NCI-H526 treated with DMSO at 0.1 percent for 48 hours (cell line): ENCODE measurements at regions not wholly inside any gene's neighbourhood (a gene's known extent, or its start where the extent isn't known, plus 50 kb on each side); places are given as distances from the start of the nearest gene placed in this dataset.
A peak's percentile ranks its signal among the peaks of the same experiment; 100 is the strongest.

Source experiments
- DNase-seq: peaks from one replicate; lab custom pipeline; 2025; lab: John Stamatoyannopoulos, UW

DNA sequence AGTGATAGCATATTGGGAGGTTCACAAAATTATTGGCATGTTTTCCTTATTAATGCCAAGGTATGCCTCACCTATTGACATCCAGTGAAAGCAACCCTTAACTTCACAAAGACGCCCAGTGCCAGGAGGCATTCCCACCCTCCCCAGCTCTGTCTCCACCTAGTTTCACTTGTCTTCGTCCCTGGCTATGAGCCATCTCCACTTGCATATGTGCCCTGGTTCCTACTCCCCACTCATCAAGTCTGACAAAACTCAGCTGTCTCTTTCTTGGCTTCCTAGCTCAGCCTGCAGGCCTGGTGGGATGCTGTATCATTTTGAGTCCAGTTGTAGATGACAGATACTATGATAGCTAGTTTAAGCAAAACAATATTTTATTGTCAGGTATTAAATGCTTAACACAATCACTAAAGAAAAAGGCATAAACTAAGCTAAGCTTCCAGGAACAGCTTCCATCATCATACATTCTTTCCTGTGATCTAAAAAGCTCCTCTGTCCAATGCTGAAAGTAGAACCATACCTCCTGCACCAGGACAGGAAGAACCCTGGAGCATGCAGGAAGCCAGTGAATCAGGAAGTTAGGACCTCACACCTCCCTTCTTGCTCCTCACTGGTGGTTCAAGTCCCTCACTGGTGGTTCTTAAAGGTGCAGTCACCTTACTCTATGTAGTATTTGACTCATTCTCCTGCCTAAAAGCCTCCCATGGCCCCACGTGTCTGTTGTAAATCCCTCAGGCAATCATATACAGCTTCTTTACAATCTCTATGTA, 410.3 kb upstream of the RASGEF1B start:
- DNase-seq, result no peak

- no peak for DNase-seq
These were observed 404.4 kb upstream of the RASGEF1B start for GRCh38 chr4:81876106-81876505.

DNA sequence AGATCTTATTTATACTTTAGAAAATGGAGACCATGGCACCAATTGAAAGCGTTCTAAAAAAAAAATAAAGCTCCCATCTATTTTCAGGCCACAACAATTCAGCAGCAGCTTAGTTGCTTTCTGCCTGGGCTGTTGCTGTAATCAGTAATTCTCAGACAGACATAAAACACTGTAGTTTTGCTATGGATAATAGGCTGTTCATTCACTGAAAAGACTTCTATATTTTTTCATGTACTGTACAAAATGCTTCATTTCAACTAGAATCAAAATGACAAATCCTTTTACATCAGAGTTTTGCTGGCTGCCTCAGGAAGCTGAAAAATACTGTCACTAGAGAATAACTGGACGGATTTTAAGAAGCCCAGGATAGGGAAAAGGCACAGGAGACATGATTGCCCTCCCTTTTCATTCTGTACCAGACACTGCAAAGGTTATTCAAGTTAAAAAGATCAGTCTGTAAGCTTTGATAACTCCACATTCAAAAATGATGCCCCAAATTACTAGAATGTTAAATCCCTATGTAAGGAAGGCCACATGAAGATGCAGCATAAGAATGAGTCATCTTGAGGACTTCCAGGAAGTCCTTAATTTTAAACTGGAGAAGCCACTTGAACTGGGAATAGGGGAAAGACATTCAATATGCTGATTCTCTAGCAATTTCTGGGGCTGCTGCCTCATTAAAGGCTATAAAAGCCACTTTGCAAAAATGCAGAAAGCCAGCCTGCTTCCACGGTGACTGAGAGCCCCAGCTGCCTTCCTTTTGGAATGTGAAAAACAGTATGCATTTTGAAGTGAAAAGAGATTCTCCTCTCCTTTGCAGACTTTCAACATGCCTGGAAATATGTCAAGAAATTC, 403.2 kb upstream of the RASGEF1B start:
- no peak for DNase-seq

DNA sequence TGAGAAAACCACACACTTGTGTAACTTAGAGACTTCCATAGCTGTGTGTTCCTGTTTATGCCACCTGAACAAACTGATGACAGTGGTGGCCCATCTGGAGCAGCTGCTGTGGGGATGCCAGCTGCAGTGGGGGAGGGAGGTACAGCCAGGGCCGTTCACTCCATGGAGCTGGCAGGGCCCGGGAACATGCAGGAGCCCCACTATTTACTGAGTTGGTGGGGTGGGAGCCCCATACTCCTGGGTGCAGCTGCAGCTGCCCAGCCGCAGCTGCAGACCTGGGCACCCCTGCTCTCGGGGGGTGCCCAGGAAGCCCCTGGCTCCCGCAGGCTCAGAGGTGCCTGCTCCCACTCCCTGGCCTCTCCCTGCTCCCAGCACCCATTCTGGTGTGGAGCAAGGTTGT, 398.6 kb upstream of the RASGEF1B start:
- DNase-seq, result no peak

DNA sequence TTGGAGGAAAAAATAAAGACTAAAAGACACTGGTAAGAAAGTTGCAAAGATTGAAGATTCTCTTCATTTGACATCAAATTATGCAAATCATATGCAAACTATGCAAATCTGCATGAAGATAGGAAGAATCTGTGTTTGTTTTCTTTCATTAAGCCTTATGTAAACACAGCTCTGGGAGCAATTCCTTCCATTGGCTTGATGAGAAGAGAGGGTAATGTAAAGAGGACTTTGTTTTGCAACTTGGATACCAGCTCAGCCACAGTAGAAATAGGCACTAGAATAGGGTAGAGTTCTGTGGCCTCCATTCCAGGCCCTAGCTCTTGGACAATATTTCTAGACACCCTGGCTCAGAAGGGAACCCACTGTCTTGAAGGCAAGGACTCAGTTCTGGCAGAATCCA, 388.4 kb upstream of the RASGEF1B start:
- no peak for DNase-seq

- no peak for DNase-seq
These were observed 382.7 kb upstream of the RASGEF1B start for GRCh38 chr4:81854406-81854805.

GRCh38 chr4:81852031-81852715, 380.5 kb upstream of the RASGEF1B start:
- DNase-seq, result no peak

DNA sequence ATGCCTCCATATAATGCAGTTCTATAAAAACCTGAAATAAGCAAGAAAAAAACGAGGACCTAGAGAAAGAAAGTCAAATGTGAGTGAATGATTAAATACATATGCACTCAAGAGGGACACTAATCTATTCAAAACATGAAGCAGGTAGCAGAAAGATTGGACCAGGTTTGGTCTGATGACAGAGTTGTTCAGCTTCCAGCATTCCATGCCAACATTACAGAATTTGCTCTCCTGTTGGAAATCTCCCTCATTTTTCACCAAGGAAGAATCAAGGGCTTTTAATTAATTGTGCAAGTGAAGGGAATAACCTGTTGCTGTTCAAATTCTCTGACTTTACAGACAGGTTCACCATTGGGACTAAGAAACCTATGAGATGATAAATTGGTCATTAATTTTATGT, 379.0 kb upstream of the RASGEF1B start:
- no peak for DNase-seq

DNA sequence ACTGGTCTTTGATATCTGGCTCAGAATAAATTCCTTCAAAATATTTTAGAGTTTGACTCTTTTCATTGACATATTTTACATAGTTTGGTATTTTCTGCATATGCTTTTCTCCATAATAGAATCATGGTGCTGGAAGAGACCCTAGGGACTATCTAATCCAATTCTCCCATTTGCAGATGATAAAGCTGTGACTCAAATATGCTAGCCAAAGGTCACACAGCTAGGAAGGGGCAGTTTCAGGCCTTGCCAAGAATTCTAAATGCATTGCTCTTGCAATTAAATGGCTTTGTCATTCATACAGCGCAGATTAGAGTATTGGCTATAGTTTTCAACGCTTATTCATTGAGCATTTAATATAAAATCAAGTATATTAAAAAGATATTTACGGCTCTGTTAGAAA, 374.1 kb upstream of the RASGEF1B start:
- DNase-seq, result no peak

GRCh38 chr4:81845273-81845672, 373.6 kb upstream of the RASGEF1B start:
- no peak for DNase-seq

- DNase-seq, result peak; percentile 40
These were observed 373.0 kb upstream of the RASGEF1B start for GRCh38 chr4:81844717-81845116.

DNA sequence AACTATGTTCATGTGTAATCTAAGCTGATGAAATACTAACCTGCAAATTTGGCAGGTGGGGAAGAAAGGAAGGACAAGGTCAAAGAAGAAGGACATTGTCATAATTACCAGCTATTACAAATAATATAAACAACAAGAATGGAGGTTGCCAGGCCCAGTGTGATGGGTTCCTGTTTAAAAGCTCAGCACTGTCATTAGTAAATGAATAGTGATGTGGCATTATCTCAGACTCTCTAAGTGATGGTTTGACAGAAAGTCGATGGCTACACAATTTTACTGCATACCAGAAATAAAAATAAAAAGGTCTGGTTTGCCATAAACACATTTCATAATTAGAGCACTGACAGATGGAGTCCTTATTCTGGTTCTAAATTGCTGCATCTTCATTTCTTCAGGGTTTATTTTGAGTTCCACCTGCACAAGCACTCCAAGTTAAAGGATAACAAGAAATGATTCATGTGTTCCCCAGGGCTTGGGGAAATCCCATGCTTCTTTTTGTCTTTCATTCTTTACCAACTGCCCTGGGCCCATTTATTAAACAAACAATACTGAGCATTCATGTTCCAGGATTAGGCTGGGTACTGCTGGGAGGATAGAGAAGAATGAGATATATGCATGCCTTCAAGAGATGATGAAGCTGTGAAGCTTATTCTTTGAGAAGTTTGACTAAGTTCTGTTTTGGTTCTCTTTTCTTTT, 367.8 kb upstream of the RASGEF1B start:
- no peak for DNase-seq

GRCh38 chr4:81838586-81838985, 366.9 kb upstream of the RASGEF1B start:
- DNase-seq, result no peak

DNA sequence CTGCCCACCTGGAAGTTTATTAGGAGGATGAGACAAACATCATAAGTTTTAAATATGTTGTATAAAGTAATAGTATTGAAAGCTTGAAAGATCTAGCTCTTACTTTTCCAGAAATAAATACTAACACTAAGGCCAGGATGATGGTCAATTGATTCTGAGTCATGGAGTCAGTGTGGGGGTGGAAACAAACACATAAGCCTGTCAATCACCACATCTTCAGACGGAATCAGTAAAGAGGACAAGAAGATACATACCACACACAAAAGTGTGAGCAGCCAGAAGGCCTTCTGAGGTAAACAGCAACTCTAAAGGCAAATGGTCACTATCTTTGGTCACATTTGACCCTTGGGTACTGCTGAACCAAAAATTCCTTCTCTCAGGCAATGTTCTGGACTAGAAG, 365.0 kb upstream of the RASGEF1B start:
- DNase-seq, result no peak

DNA sequence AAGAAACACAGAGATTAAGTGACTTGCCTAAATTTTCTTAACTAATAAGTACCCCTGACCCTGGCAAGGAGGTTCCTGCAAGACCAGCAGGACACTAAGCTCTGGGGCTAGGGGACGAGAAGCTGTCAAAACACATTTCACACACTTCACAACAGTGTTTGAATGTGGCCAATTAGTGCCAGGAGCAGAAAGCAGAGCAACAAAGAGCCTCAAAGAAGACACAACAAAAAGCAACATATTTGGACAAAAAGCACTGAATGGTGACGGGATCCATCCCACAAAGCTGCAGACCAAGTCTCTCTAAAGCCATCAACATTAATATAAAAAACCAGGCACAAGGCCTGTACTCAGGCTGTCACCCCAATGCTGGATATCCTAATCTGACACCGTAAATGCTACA, 361.9 kb upstream of the RASGEF1B start:
- DNase-seq, result no peak

DNA sequence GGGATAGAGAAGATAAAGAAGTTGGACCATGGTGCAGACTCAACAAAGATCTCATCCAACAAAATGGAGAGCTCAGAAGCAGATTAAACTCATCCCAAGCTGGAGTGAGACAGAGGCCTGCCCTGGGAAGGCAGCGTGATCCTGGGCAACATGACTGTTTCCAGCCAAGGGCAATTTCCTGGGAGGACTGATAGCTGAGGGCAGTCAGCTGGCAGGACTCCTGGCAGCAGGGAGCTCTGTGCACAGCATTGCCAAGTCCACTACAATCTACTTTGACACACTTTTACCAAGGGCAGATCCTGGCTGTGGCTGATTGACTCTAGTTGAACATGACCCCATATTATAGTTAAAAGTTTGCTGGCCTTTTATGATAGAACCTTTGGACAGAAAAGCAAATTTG, 357.3 kb upstream of the RASGEF1B start:
- no peak for DNase-seq

DNA sequence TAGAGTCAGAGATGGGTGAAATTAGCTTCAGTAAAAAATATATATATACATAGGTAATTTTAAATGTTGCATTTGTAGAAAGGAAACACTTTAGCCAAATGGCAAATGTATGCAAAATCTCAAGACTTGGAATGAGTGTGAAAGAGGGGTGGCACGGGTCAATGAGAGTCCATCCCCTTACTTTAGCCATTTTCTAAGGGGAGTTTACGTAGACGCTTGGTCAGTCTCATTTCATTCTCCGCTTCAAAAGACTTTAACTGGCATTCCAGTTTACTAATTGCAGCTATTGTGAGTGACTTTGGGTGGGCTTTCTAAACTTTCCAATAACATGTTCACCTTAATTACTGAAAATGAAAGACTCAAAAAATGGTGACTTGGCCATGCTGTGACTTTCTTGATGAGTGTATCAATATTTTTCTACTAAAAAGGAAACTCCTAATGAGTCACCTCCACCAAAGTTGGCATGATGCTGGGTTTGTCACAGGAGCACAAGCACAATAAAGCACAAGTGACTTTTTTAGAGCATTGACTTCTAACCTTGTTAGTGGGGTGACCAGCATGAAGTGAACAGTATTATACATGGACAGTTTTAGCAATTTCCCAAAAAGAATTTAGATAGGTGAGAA, 356.0 kb upstream of the RASGEF1B start:
- DNase-seq, result no peak

- DNase-seq, result no peak
These were observed 355.2 kb upstream of the RASGEF1B start for GRCh38 chr4:81826817-81827424.

DNA sequence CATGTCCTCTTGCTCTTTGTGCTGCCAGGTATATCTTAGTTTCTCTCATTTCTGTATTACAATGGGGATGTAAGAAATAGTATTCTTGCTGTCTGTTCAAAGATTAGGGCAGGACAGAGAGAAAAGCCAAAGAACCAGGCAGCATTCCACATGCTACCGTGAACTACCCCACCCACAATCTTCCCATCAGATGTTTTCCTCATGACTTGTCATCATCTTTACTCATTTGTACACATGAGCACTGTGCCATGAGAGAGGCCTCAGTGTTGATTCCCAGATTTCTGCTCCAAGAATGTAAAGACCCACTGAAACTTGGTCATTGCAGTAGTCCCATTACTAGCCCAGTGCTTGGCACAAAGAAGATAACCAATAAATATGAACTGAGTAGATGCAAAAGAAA, 354.6 kb upstream of the RASGEF1B start:
- no peak for DNase-seq

- DNase-seq, result no peak
These were observed 346.7 kb upstream of the RASGEF1B start for GRCh38 chr4:81818385-81818920.
